ENCODE measurements at regions not wholly inside any gene's neighbourhood (a gene's known extent, or its start where the extent isn't known, plus 50 kb on each side); places are given as distances from the start of the nearest gene placed in this dataset.

GRCh38 chr6:743320-744096 is 50.6 kb upstream of the EXOC2 start:
- DNase-seq (ENCODE audit: low read depth in 2 of 3, low spot score in 2 of 3) = no peak
